ENCODE measurements at regions not wholly inside any gene's neighbourhood (a gene's known extent, or its start where the extent isn't known, plus 50 kb on each side); places are given as distances from the start of the nearest gene placed in this dataset.

DNA sequence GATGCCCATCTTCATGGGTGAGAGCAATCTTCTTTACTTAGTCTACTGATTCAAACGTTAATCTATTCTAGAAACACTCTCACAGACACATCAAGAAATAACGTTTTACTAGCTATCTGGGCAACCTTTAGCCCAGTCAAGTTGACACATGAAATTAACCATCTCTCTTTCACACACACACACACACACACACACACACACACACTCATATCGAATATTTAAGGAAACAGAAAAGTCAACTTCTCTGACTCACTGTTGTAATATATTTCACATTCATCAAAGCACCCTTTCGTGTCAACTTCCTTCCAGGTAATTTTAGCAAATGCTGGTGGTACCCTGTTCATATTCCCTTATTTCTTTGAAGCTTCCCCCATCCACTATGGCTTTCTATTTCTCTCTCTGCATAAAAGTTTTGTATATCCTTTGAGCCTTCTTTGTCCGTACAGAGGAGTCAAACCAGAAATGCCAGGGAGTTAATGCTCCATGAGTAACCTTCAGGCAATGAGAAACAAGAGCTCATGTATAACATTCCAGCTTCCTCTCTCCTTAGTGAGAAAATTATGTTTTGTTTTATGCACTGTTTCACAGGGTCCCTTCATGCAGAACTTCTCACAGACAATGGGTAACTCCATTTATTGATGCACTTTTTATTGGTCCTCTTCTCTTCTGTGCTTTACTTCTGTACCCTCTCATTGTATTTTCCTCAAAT lies 335.5 kb upstream of the CBLB start:
- Histone ChIP-seq H2BK120ac (ENCODE audit: low read depth, low read length) (no peak overlapping the region), H2BK5ac (ENCODE audit: low read length) (no peak overlapping the region), H2BK12ac (ENCODE audit: low read length) (no peak overlapping the region), H2AK5ac (ENCODE audit: low read depth, low read length) (no peak overlapping the region), H3K4me1 (ENCODE audit: control insufficient read depth in 2 of 2, insufficient read depth in 1 of 2, low read depth in 1 of 2, low read length in 2 of 2) (no peaks in the 10 kb centered on the region), H3K9me3 (replicated peaks in 1 of 2; ENCODE audit: control insufficient read depth in 2 of 2, insufficient read depth in 1 of 2, low read depth in 1 of 2, low read length in 2 of 2) (no peaks in the 10 kb centered on the region), H3K18ac (ENCODE audit: low read length) (no peak overlapping the region), H3K23ac (ENCODE audit: low read depth, low read length, poor library complexity) (no peak overlapping the region), H3K4ac (ENCODE audit: low read length) (no peak overlapping the region), H4K8ac (ENCODE audit: low read depth, low read length) (no peak overlapping the region), H3K4me2 (ENCODE audit: insufficient read depth, low read length, poor library complexity, severe bottlenecking) (no peak overlapping the region), H2AFZ (ENCODE audit: low read length) (no peak overlapping the region), H3K79me1 (ENCODE audit: low read depth, low read length) (no peaks in the 10 kb centered on the region), H3K14ac (ENCODE audit: low read length) (no peak overlapping the region), H3K27ac (replicated peaks; ENCODE audit: low read length) (no peak overlapping the region), H3K27me3 (ENCODE audit: control insufficient read depth in 3 of 3, insufficient read depth in 3 of 3, low read depth in 1 of 3, low read length in 3 of 3) (no peaks in the 10 kb centered on the region), H3K4me3 (ENCODE audit: low read length in 2 of 2) (no peak overlapping the region), H3K36me3 (replicated peaks in 1 of 2; ENCODE audit: control insufficient read depth in 2 of 2, insufficient read depth in 2 of 2, low read length in 2 of 2) (no peaks in the 10 kb centered on the region), H2BK15ac (ENCODE audit: low read length) (no peak overlapping the region), H4K91ac (ENCODE audit: low read depth, low read length, poor library complexity) (no peak overlapping the region), H3K9ac (ENCODE audit: low read depth, low read length, poor library complexity) (no peak overlapping the region)
- no CpG with 5 or more reads among the region's 5 CpGs for WGBS, 2 donors (ENCODE audit: extremely low coverage in 2 of 2, insufficient read length in 2 of 2, insufficient replicate concordance in 1 of 2)
- no peak for DNase-seq (ENCODE audit: low spot score)

DNA sequence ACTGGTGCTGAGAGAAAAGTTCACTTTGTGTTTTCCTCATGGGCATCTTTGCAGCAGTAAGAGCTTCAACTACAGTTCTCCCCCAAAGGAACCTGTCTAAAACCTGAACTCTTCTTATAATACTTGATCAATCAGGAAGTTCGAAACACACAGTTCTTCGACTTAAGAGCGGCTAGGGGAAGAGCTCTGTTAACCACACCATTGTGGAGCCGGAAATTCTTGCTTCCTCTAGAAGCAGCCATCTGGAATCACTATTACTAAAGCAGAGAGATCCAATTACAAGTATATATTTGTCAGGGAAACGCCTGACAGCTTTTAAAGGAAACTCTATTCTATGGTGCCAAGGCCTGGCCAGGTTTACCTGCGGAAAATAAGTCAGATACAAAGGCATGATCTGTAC lies 337.3 kb upstream of the CBLB start:
- Histone ChIP-seq H3K4ac (ENCODE audit: low read length) (no peak overlapping the region), H3K14ac (ENCODE audit: low read length) (no peak overlapping the region), H3K4me3 (ENCODE audit: low read length in 2 of 2) (no peak overlapping the region), H2BK12ac (ENCODE audit: low read length) (no peak overlapping the region), H3K9ac (ENCODE audit: low read depth, low read length, poor library complexity) (no peak overlapping the region), H3K4me2 (ENCODE audit: insufficient read depth, low read length, poor library complexity, severe bottlenecking) (no peak overlapping the region), H3K27ac (replicated peaks; ENCODE audit: low read length) (no peak overlapping the region), H2BK15ac (ENCODE audit: low read length) (no peak overlapping the region), H3K27me3 (ENCODE audit: control insufficient read depth in 3 of 3, insufficient read depth in 3 of 3, low read depth in 1 of 3, low read length in 3 of 3) (no peaks in the 10 kb centered on the region), H3K23ac (ENCODE audit: low read depth, low read length, poor library complexity) (no peak overlapping the region), H3K36me3 (replicated peaks in 1 of 2; ENCODE audit: control insufficient read depth in 2 of 2, insufficient read depth in 2 of 2, low read length in 2 of 2) (no peaks in the 10 kb centered on the region), H2AFZ (ENCODE audit: low read length) (peak overlapping the region; percentile 78), H4K91ac (ENCODE audit: low read depth, low read length, poor library complexity) (no peak overlapping the region), H3K9me3 (replicated peaks in 1 of 2; ENCODE audit: control insufficient read depth in 2 of 2, insufficient read depth in 1 of 2, low read depth in 1 of 2, low read length in 2 of 2) (no peaks in the 10 kb centered on the region), H2BK120ac (ENCODE audit: low read depth, low read length) (no peak overlapping the region), H3K4me1 (ENCODE audit: control insufficient read depth in 2 of 2, insufficient read depth in 1 of 2, low read depth in 1 of 2, low read length in 2 of 2) (no peaks in the 10 kb centered on the region), H4K8ac (ENCODE audit: low read depth, low read length) (no peak overlapping the region), H2AK5ac (ENCODE audit: low read depth, low read length) (no peak overlapping the region), H2BK5ac (ENCODE audit: low read length) (no peak overlapping the region), H3K18ac (ENCODE audit: low read length) (no peak overlapping the region), H3K79me1 (ENCODE audit: low read depth, low read length) (no peaks in the 10 kb centered on the region)
- WGBS, 2 donors (ENCODE audit: extremely low coverage in 2 of 2, insufficient read length in 2 of 2, insufficient replicate concordance in 1 of 2), result no CpG with 5 or more reads among the region's 6 CpGs
- DNase-seq (ENCODE audit: low spot score), result no peak

DNA sequence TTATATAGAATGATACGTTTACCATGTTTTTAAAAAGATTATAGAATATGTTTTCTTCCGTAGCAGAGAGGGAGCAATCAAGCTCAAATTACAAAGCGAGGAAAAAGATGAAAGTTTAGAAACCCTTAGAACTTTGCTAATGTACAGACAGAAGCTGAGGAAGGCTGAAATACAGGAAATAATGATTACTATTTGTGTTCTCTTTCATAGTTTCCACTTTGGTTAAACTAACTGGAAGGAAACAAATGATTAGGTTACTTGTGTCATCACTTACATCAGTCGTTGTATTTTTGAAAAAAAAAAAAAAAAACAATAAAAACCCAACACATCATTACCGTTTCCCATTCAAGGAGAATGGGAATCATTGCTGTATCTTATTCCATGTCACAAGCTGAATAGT lies 337.8 kb upstream of the CBLB start:
- no peak overlapping the region for H2AK5ac ChIP-seq (ENCODE audit: low read depth, low read length)
- no peak overlapping the region for H3K4ac ChIP-seq (ENCODE audit: low read length)
- no peak overlapping the region for H2BK12ac ChIP-seq (ENCODE audit: low read length)
- no peak overlapping the region for H3K4me3 ChIP-seq (ENCODE audit: low read length in 2 of 2)
- H3K27ac ChIP-seq (replicated peaks; ENCODE audit: low read length), result no peak overlapping the region
- H3K79me1 ChIP-seq (ENCODE audit: low read depth, low read length), result no peaks in the 10 kb centered on the region
- H3K9me3 ChIP-seq (replicated peaks in 1 of 2; ENCODE audit: control insufficient read depth in 2 of 2, insufficient read depth in 1 of 2, low read depth in 1 of 2, low read length in 2 of 2), result no peaks in the 10 kb centered on the region
- WGBS, 2 donors (ENCODE audit: extremely low coverage in 2 of 2, insufficient read length in 2 of 2, insufficient replicate concordance in 1 of 2), result no CpG with 5 or more reads among the region's 5 CpGs
- no peak overlapping the region for H2AFZ ChIP-seq (ENCODE audit: low read length)
- no peak overlapping the region for H2BK120ac ChIP-seq (ENCODE audit: low read depth, low read length)
- H3K14ac ChIP-seq (ENCODE audit: low read length), result no peak overlapping the region
- H3K36me3 ChIP-seq (replicated peaks in 1 of 2; ENCODE audit: control insufficient read depth in 2 of 2, insufficient read depth in 2 of 2, low read length in 2 of 2), result no peaks in the 10 kb centered on the region
- no peak overlapping the region for H3K23ac ChIP-seq (ENCODE audit: low read depth, low read length, poor library complexity)
- DNase-seq (ENCODE audit: low spot score), result no peak
- H2BK5ac ChIP-seq (ENCODE audit: low read length), result no peak overlapping the region
- no peak overlapping the region for H4K8ac ChIP-seq (ENCODE audit: low read depth, low read length)
- H3K9ac ChIP-seq (ENCODE audit: low read depth, low read length, poor library complexity), result no peak overlapping the region
- H2BK15ac ChIP-seq (ENCODE audit: low read length), result no peak overlapping the region
- no peak overlapping the region for H3K4me2 ChIP-seq (ENCODE audit: insufficient read depth, low read length, poor library complexity, severe bottlenecking)
- H4K91ac ChIP-seq (ENCODE audit: low read depth, low read length, poor library complexity), result no peak overlapping the region
- no peak overlapping the region for H3K18ac ChIP-seq (ENCODE audit: low read length)
- H3K4me1 ChIP-seq (ENCODE audit: control insufficient read depth in 2 of 2, insufficient read depth in 1 of 2, low read depth in 1 of 2, low read length in 2 of 2), result no peaks in the 10 kb centered on the region
- H3K27me3 ChIP-seq (ENCODE audit: control insufficient read depth in 3 of 3, insufficient read depth in 3 of 3, low read depth in 1 of 3, low read length in 3 of 3), result no peaks in the 10 kb centered on the region

DNA sequence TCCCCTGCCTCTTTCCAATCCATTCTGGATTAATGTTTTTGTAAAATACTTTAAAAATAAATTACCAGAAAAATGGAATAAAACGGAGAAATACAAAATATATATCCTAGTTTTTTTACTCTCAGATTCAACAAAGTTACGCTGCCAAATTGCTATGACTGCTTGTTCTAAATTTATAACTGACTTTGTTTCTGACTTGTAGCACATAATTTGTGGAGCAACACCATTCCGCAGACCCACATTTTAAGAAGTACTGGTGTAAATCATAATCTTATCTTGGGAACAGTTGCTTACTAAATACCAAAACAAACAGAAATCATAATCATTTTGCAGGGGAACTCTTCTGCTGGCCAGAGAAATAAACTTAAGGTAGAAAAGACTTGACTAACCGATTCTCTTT lies 339.4 kb upstream of the CBLB start:
- Histone ChIP-seq H2BK5ac (ENCODE audit: low read length) (no peak overlapping the region), H3K36me3 (replicated peaks in 1 of 2; ENCODE audit: control insufficient read depth in 2 of 2, insufficient read depth in 2 of 2, low read length in 2 of 2) (no peaks in the 10 kb centered on the region), H3K27ac (replicated peaks; ENCODE audit: low read length) (no peak overlapping the region), H2BK12ac (ENCODE audit: low read length) (no peak overlapping the region), H3K27me3 (ENCODE audit: control insufficient read depth in 3 of 3, insufficient read depth in 3 of 3, low read depth in 1 of 3, low read length in 3 of 3) (no peaks in the 10 kb centered on the region), H3K4me1 (ENCODE audit: control insufficient read depth in 2 of 2, insufficient read depth in 1 of 2, low read depth in 1 of 2, low read length in 2 of 2) (no peaks in the 10 kb centered on the region), H2BK15ac (ENCODE audit: low read length) (no peak overlapping the region), H2BK120ac (ENCODE audit: low read depth, low read length) (no peak overlapping the region), H3K18ac (ENCODE audit: low read length) (no peak overlapping the region), H3K14ac (ENCODE audit: low read length) (no peak overlapping the region), H3K4ac (ENCODE audit: low read length) (no peak overlapping the region), H3K79me1 (ENCODE audit: low read depth, low read length) (no peaks in the 10 kb centered on the region), H3K9ac (ENCODE audit: low read depth, low read length, poor library complexity) (no peak overlapping the region), H2AFZ (ENCODE audit: low read length) (no peak overlapping the region), H4K8ac (ENCODE audit: low read depth, low read length) (no peak overlapping the region), H3K4me3 (ENCODE audit: low read length in 2 of 2) (no peak overlapping the region), H3K9me3 (replicated peaks in 1 of 2; ENCODE audit: control insufficient read depth in 2 of 2, insufficient read depth in 1 of 2, low read depth in 1 of 2, low read length in 2 of 2) (no peaks in the 10 kb centered on the region), H2AK5ac (ENCODE audit: low read depth, low read length) (no peak overlapping the region), H3K23ac (ENCODE audit: low read depth, low read length, poor library complexity) (no peak overlapping the region), H4K91ac (ENCODE audit: low read depth, low read length, poor library complexity) (no peak overlapping the region), H3K4me2 (ENCODE audit: insufficient read depth, low read length, poor library complexity, severe bottlenecking) (no peak overlapping the region)
- WGBS, 2 donors (ENCODE audit: extremely low coverage in 2 of 2, insufficient read length in 2 of 2, insufficient replicate concordance in 1 of 2), result no CpG with 5 or more reads among the region's 4 CpGs
- no peak for DNase-seq (ENCODE audit: low spot score)

All from neuronal stem cell (in vitro differentiated cells).